ENCODE measurements at regions not wholly inside any gene's neighbourhood (a gene's known extent, or its start where the extent isn't known, plus 50 kb on each side); places are given as distances from the start of the nearest gene placed in this dataset.
"Not testable (repeated sequence)": the region's sequence is repeated elsewhere in the genome, so short reads cannot be mapped to it uniquely, and the experiment has no call there.

DNA sequence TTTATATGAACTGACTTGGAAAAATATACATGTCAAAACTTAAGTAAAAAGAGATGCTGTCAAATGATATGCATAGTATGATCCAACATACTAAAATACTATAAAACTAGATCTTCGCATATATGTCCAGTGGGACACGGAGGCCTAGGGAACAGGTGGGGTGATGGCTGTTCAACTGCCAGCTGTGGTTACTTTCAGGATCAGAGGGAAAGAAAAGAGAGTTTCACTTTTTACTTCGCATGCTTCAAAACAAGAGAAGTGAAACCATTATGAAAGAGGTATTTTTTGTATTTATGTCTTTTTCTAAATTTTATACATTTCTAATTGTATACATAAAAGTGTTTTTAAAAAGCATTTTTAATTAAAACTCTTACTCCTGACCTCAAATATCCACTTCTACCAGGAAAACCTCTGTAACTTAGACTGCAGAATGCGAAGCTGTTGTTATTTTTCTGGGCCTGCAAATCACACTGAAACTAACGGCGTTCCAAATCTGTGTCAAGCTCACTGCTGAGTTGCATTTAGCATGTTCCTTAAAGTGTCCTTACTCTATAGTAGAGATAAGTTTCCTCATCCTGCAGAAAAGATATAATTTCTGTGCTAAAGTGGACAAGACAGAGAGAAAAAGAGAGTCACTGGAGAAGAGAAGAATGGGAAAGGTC lies 97.8 kb upstream of the SLC35G4 start:
- no peak for DNase-seq (ENCODE audit: low spot score)

DNA sequence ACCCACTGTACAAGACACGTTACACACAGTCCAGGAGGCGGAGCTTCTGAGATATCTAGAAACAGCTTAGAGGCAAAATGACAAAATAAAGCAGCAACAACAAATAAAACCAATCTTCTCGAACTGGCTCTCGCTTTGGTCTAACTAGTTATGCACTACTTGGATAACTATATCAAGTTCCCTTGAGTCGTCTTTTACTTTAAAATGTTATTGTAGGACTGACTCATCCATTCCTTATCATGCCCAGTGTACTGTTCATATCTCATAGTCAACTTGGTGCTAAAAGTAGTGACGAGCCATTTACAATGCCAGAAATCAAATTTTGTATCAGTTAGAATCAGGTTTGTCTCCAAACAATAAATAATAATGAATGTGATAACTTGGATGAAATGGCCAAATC lies 102.5 kb upstream of the SLC35G4 start:
- DNase-seq (ENCODE audit: low spot score), result no peak

DNA sequence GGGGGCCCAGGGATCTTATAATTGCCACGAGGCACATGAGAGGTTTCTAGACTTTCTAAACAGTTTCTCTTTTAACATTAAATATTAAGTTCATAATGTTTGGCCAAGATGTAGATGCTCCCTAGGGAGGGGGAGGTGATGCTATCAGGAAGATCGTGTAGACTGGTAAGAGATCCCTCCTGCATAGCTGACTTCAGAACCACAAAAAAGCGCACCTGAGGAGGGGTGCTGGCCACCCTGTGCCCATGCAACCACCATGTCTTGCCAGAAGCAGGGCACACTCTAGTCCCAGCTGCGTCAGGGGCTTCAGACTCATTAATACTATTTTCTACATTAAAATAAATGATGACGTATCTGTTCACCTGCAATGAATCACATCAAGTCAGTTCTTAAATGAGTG lies 103.4 kb upstream of the SLC35G4 start:
- DNase-seq (ENCODE audit: low spot score), result no peak

- no peak for DNase-seq (ENCODE audit: low spot score)
Measured at GRCh38 chr18:11504962-11505361, 104.4 kb upstream of the SLC35G4 start.

GRCh38 chr18:11502368-11502767 lies 107.0 kb upstream of the SLC35G4 start:
- no peak for DNase-seq (ENCODE audit: low spot score)

- DNase-seq (ENCODE audit: low spot score), result no peak
Measured at GRCh38 chr18:11501352-11501751, 108.0 kb upstream of the SLC35G4 start.

DNA sequence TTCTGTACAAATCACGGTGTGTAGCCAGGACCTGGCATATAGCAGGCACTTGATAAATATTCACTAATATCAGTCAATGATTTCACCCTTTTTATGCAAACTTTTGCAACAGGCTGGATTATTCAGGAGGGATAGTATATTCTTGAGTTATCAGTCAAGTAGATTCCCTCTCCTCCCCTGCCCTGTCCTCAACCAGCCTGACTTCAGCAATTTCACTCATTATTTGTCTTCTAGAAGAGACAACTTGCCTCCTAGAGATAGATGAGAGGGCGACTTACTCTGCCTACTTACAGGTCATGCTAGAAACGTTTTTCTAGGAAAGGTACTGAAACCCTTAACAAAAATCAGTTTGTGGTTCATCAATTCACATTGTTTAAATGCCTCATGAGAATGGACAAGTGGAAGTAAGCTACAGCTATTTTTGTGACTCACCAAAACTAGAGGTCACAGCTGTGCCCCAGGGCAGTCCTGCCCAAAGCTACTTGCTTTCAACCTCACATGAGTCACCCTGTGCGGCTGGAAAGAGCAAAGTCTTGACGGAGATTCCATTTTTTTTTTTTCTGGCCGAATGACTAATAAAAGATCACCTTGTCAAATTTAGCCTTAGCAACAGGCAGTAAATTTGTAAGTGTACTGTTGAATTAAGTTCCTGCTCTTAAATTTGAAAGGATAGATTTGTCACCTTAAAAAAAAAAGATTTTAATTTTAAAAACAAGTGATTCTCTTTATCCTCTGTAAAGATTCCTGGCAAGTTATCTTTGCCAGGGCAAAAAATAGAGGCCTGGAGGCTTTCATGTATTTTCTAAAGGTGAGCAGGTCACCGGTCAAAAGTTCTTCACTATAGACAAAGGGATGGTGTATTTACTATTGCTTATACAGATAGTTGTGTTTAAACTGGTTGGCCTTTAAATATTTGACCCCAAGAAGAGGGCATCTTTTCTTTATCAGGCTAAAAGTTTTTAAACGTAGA lies 109.0 kb upstream of the SLC35G4 start:
- DNase-seq (ENCODE audit: low spot score), result peak; percentile 64

- no peak for DNase-seq (ENCODE audit: low spot score)
Measured at GRCh38 chr18:11498821-11499220, 110.6 kb upstream of the SLC35G4 start.

DNA sequence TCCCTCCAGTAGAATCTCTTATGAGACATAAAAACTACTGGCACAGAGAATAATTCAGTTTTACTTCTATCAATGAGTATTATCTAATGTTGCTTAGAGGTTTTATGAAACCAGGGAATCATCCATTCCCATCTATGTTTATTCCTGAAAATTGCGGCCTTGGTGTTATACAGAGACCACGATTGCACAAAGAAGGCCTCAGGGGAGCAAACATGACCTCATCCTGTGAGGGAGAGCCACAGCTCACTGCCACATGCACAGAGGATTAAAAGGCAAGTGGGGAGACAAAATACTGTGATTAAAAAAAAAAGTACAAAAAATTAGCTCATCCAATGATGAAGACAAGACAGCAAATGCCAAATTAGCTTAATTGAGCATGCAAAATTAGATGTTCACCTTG lies 111.8 kb upstream of the SLC35G4 start:
- no peak for DNase-seq (ENCODE audit: low spot score)

- DNase-seq (ENCODE audit: low spot score), result no peak
Measured at GRCh38 chr18:11496526-11497172, 112.7 kb upstream of the SLC35G4 start.

- no peak for DNase-seq (ENCODE audit: low spot score)
Measured at GRCh38 chr18:11495441-11495840, 114.0 kb upstream of the SLC35G4 start.

DNA sequence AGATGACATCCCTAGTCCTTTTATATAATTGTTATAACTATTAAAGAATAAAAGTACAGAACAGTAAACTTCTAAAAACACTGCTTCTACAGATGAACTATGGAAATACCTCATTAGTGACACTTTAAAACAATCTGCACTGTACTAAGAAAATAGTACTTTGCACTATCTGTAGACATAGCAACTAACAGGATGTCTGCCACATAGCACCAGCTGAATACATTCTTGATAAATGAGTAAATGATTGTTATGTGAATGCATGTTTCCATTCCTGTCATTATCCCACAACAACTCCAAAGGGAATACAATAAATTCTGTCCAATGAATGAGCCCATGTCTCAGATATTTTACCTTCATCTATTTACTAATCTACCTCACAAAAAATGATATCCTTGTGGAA lies 115.3 kb upstream of the SLC35G4 start:
- no peak for DNase-seq (ENCODE audit: low spot score)

GRCh38 chr18:11489266-11489899 lies 120.0 kb upstream of the SLC35G4 start:
- DNase-seq (ENCODE audit: low spot score), result no peak

- DNase-seq (ENCODE audit: low spot score), result no peak
Measured at GRCh38 chr18:11488175-11488574, 121.2 kb upstream of the SLC35G4 start.

DNA sequence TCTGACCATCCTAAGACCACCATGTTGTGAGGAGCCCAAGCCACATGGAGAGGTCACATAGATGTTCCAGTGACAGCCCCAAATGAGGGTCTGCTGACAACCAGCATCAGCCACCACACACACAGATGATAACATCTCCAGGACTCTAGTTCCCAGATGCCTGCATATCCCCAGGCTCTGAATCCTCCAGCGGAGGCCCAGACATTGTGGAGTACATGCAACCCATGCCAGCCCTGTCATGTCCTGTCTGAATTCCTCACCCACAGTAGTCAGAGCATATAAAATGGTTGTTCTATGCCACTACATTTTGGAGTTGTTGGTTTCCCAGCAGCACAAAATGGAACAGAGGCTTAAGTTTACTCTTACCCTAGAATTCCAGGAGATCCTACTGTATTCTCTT lies 122.0 kb upstream of the SLC35G4 start:
- no peak for DNase-seq (ENCODE audit: low spot score)

DNA sequence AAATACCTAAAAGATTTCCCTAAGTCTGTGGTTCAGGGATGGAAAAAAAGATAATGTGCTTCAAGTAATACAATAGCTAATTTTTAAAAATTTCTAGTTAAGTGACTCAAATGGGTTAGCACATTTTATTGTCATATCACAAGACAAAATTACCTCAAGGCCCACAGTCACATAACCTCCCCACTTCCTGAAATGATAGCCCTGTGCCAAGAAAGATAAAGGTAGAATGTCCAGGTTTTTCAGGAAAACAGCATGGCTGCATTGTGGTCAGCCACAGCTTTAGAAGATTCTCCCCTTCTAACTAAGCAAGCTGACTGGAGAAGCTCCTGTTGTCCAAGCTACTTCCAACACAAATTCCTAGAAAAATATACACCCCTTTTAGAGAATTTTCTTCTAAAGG lies 127.1 kb upstream of the SLC35G4 start:
- no peak for DNase-seq (ENCODE audit: low spot score)

DNA sequence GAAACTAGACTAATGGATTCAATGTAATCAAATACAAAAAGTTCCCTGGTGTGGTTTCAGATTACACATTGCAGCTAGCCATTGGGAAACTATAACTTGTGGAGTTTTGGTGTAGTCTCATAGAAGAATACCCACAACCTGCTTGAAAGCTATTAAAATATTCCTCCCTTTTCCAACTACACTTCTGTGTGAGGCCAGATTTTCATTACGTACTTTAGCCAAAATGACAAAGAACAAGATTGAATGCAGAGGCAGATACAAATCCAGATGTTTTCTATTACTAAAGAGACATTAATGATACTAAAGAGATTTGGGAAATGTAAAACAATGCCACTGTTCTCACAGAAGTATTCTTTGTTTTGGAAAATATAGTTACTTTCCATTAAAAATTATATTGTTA lies 128.7 kb upstream of the SLC35G4 start:
- DNase-seq (ENCODE audit: low spot score), result no peak

DNA sequence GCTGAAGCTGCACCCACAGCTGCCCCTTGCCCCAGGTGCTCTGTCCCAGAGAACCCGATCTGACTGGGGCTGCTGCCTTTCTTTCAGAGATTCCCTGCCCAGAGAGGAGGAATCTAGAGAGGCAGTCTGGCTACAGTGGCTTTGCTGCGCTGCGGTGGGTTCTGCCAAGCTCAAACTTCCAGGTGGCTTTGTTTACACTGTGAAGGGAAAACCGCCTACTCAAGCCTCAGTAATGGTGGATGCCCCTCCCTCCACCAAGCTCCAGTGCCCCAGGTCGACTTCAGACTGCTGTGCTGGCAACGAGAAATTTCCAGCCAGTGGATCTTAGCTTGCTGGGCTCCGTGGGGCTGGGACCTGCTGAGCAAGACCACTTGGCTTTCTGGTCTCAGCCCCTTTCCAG lies 130.4 kb upstream of the SLC35G4 start:
- not testable (repeated sequence) for DNase-seq (ENCODE audit: low spot score)

- no peak for DNase-seq (ENCODE audit: low spot score)
Measured at GRCh38 chr18:11470941-11471340, 138.5 kb upstream of the SLC35G4 start.

DNA sequence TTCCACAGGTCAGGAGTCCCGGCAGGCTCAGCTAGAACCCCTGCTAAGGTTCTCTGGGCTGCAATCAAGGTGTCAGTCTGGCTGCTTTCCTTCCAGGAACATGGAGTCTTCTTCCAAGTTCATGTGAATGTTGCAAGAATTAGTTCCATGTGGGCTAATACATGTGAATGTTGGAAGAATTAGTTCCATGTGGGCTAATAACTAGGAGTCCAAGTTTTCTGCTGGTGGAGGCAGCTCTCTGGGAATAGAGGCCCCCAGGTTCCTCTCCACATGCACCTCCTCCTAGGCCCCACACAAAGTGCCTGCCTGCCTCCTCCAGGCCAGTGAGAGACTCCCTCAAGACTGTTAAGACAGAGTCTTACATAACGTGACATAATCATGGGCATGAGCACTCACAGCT lies 140.8 kb upstream of the SLC35G4 start:
- no peak for DNase-seq (ENCODE audit: low spot score)

DNA sequence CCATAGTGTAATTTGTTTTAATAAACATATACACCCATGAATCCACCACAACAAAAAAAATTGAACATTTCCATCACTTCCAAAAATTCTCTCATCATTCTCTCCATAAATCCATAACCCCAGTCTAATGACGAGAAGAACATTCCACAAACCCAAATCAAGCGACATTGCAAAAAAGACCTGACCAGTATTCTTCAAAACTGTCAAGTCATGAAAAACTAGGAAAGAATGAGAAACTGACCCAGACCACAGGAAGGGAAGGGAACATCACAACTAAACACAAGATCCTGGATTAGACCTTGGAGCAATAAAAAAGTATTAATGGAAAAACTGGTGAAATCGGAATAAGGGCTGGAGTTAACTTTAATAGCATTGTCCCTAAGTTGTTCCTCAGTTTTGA lies 141.3 kb upstream of the SLC35G4 start:
- DNase-seq (ENCODE audit: low spot score), result no peak

DNA sequence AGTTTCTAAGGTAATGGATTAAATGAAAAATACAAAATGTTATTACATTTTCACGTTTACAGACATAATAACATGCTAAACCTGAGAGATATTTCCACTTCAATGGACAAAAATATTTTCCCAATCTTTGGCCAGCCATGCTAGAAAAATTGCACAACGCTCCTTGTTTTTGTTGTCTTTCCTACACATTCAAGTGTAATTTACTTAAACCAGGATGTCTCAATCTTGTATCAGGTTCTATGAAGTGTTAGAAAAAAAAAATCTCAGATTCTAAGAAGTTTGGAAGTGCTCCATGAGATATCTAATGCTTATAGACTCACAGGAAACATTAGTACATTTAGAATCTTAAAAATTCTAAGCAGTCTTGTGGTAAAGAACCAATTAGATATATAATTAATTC lies 141.8 kb upstream of the SLC35G4 start:
- DNase-seq (ENCODE audit: low spot score), result no peak
